Fibroblast of lung (primary cell): ENCODE measurements at regions not wholly inside any gene's neighbourhood (a gene's known extent, or its start where the extent isn't known, plus 50 kb on each side); places are given as distances from the start of the nearest gene placed in this dataset.

Experiments
- DNase-seq, 2 donors: peaks; one replicate each; pipeline versions ENCODE4 v3.0.0 to v3.0.0-alpha.2; 2010; ENCODE audit warnings: low read depth in 2 of 2
- H2AFZ ChIP-seq: 2 replicates; pipeline ENCODE4 v1.5.1; 2012; ENCODE audit warnings: low read length, control low read depth, inconsistent platforms
- H3K27ac ChIP-seq: 2 replicates; pipeline ENCODE4 v1.5.1; 2011; ENCODE audit warnings: low read length, control low read depth; ENCODE audit not compliant: insufficient read depth
- H3K27me3 ChIP-seq: 2 replicates; pipeline ENCODE4 v1.5.1; 2011; ENCODE audit warnings: mild to moderate bottlenecking, low read length; ENCODE audit not compliant: control insufficient read depth, insufficient read depth
- H3K36me3 ChIP-seq: 2 replicates; pipeline ENCODE4 v1.5.1; 2011; ENCODE audit warnings: low read length; ENCODE audit not compliant: control insufficient read depth, insufficient read depth
- H3K4me1 ChIP-seq: 2 replicates; pipeline ENCODE4 v1.5.1; 2011; ENCODE audit warnings: low read length; ENCODE audit not compliant: control insufficient read depth, insufficient read depth; ENCODE audit errors: extremely low read depth
- H3K4me2 ChIP-seq: 2 replicates; pipeline ENCODE4 v1.5.1; 2011; ENCODE audit warnings: low read length, control low read depth; ENCODE audit not compliant: insufficient read depth; ENCODE audit errors: extremely low read depth
- H3K4me3 ChIP-seq, 4 experiments: fragments of 200-600 bp in 1 of 4; sonication (generic) in 1 of 4; replicated peaks in 1 of 4; 2 replicates each; pipeline ENCODE4 v1.5.1; 2011 to 2016; ENCODE audit warnings: low read length in 4 of 4, low read depth in 3 of 4, mild to moderate bottlenecking in 3 of 4, control low read depth in 2 of 4, inconsistent platforms in 1 of 4, mixed read lengths in 1 of 4; ENCODE audit not compliant: insufficient read depth in 1 of 4; ENCODE audit errors: control extremely low read depth in 1 of 4
- H3K79me2 ChIP-seq: 2 replicates; pipeline ENCODE4 v1.5.1; 2012; ENCODE audit warnings: mild to moderate bottlenecking, low read length, inconsistent platforms; ENCODE audit not compliant: control insufficient read depth, insufficient read depth
- H3K9ac ChIP-seq: 2 replicates; pipeline ENCODE4 v1.5.1; 2011; ENCODE audit warnings: mild to moderate bottlenecking, low read length, control low read depth; ENCODE audit not compliant: insufficient read depth
- H3K9me3 ChIP-seq: 2 replicates; pipeline ENCODE4 v1.5.1; 2012; ENCODE audit warnings: low read depth, low read length; ENCODE audit not compliant: control insufficient read depth, insufficient read depth
- H4K20me1 ChIP-seq: 2 replicates; pipeline ENCODE4 v1.5.1; 2011; ENCODE audit warnings: low read length; ENCODE audit not compliant: control insufficient read depth, insufficient read depth; ENCODE audit errors: extremely low read depth
- CTCF ChIP-seq, 2 donors: IDR thresholded peaks in 1 of 2; conservative IDR thresholded peaks in 1 of 2; 1 replicate in 1 of 2; 2 replicates in 1 of 2; pipeline ENCODE4 v1.5.1; 2011 to 2012; ENCODE audit warnings: low read length in 2 of 2, control low read depth in 1 of 2, inconsistent platforms in 1 of 2, low read depth in 1 of 2, mild to moderate bottlenecking in 1 of 2
- EZH2 ChIP-seq: IDR thresholded peaks from 2 replicates; pipeline ENCODE4 v1.5.1; 2012; ENCODE audit warnings: low read length, control low read depth, mild to moderate bottlenecking; ENCODE audit errors: missing control alignments

- H3K9me3 ChIP-seq, result no peaks in the 10 kb centered on the region
- no peaks in the 10 kb centered on the region for H4K20me1 ChIP-seq
- H2AFZ ChIP-seq, result no peak overlapping the region
- TF ChIP-seq EZH2, result no peak
- no peak for TF ChIP-seq CTCF (conservative IDR thresholded peaks at IDR 0.05 in 1 of 2, IDR thresholded peaks at IDR 0.05 in 1 of 2; ENCODE audit: low read depth in 1 of 2, low read length in 2 of 2)
- H3K79me2 ChIP-seq, result no peaks in the 10 kb centered on the region
- H3K4me2 ChIP-seq, result no peak overlapping the region
- H3K4me1 ChIP-seq, result no peaks in the 10 kb centered on the region
- no peak overlapping the region for H3K27ac ChIP-seq
- no peak for DNase-seq
- no peak overlapping the region for H3K9ac ChIP-seq
- H3K36me3 ChIP-seq, result no peaks in the 10 kb centered on the region
- H3K27me3 ChIP-seq, result no peaks in the 10 kb centered on the region
- no peak overlapping the region for H3K4me3 ChIP-seq
These were observed 893.8 kb upstream of the ACO1 start for GRCh38 chr9:31490551-31491106.

GRCh38 chr9:31492229-31492628 lies 892.2 kb upstream of the ACO1 start:
- no peak overlapping the region for H3K27ac ChIP-seq
- no peaks in the 10 kb centered on the region for H3K36me3 ChIP-seq
- no peak for DNase-seq
- no peaks in the 10 kb centered on the region for H3K79me2 ChIP-seq
- no peaks in the 10 kb centered on the region for H4K20me1 ChIP-seq
- H2AFZ ChIP-seq, result no peak overlapping the region
- TF ChIP-seq EZH2 (no peak), CTCF (conservative IDR thresholded peaks at IDR 0.05 in 1 of 2, IDR thresholded peaks at IDR 0.05 in 1 of 2; ENCODE audit: low read depth in 1 of 2, low read length in 2 of 2) (no peak)
- no peaks in the 10 kb centered on the region for H3K4me1 ChIP-seq
- no peaks in the 10 kb centered on the region for H3K27me3 ChIP-seq
- H3K4me3 ChIP-seq, result no peak overlapping the region
- no peak overlapping the region for H3K4me2 ChIP-seq
- no peak overlapping the region for H3K9ac ChIP-seq
- no peaks in the 10 kb centered on the region for H3K9me3 ChIP-seq

- H4K20me1 ChIP-seq, result no peaks in the 10 kb centered on the region
- no peaks in the 10 kb centered on the region for H3K27me3 ChIP-seq
- no peak overlapping the region for H3K9ac ChIP-seq
- H3K4me2 ChIP-seq, result no peak overlapping the region
- H3K79me2 ChIP-seq, result no peaks in the 10 kb centered on the region
- H2AFZ ChIP-seq, result no peak overlapping the region
- H3K4me1 ChIP-seq, result no peaks in the 10 kb centered on the region
- DNase-seq, result no peak
- TF ChIP-seq CTCF (conservative IDR thresholded peaks at IDR 0.05 in 1 of 2, IDR thresholded peaks at IDR 0.05 in 1 of 2; ENCODE audit: low read depth in 1 of 2, low read length in 2 of 2) (no peak), EZH2 (no peak)
- H3K9me3 ChIP-seq, result no peaks in the 10 kb centered on the region
- no peaks in the 10 kb centered on the region for H3K36me3 ChIP-seq
- no peak overlapping the region for H3K27ac ChIP-seq
- H3K4me3 ChIP-seq, result no peak overlapping the region
These were observed 884.0 kb upstream of the ACO1 start for GRCh38 chr9:31500422-31500821.
